Mesothelial cell of epicardium (in vitro differentiated cells): ENCODE measurements at regions not wholly inside any gene's neighbourhood (a gene's known extent, or its start where the extent isn't known, plus 50 kb on each side); places are given as distances from the start of the nearest gene placed in this dataset.

Experiments used
- DNase-seq, 2 experiments: peaks; one replicate each; pipeline ENCODE4 v3.0.0; 2021; ENCODE audit warnings: low spot score in 2 of 2; ENCODE audit not compliant: unreplicated experiment in 2 of 2
- H3K27ac Mint-ChIP-seq: 2 replicates; pipeline ENCODE4 v1.8.0; 2021; ENCODE audit warnings: mixed read lengths
- H3K27me3 Mint-ChIP-seq: 2 replicates; pipeline ENCODE4 v1.8.0; 2021; ENCODE audit warnings: low read depth, mixed read lengths
- H3K36me3 Mint-ChIP-seq: 2 replicates; pipeline ENCODE4 v1.8.0; 2021; ENCODE audit warnings: mixed read lengths
- H3K4me1 Mint-ChIP-seq: 2 replicates; pipeline ENCODE4 v1.8.0; 2021; ENCODE audit warnings: mixed read lengths
- H3K4me3 Mint-ChIP-seq: 2 replicates; pipeline ENCODE4 v1.8.0; 2021; ENCODE audit warnings: mild to moderate bottlenecking, moderate library complexity, mixed read lengths
- H3K9me3 Mint-ChIP-seq: 2 replicates; pipeline ENCODE4 v1.8.0; 2021; ENCODE audit warnings: mixed read lengths
- TF ChIP-seq, protein P1 (sequence below): fragments of 200-600 bp; sonication (generic); IDR thresholded peaks from one replicate; pipeline ENCODE4 v1.5.0; 2021; ENCODE audit warnings: antibody characterized with exemption; ENCODE audit not compliant: unreplicated experiment

DNA sequence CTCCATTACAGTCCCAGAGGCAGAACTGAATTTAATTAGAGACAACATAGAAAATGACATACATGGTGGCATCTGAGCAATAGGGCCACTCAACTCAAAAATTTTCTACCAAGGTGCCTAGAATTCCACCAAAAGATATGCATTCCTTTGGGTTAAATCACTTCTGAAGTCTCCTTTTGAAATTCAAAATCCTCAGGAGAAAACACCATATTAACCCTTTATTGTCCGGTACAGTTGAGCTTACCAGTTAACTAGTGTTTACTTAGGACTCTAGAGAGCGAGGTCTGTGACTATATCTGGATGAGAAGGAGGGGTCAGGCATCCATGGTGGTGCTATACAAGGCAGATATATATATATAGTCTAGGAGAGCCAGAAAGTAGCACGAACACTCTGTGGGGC is 355.6 kb upstream of the CAMK1G start:
- TF ChIP-seq, protein P1, sequence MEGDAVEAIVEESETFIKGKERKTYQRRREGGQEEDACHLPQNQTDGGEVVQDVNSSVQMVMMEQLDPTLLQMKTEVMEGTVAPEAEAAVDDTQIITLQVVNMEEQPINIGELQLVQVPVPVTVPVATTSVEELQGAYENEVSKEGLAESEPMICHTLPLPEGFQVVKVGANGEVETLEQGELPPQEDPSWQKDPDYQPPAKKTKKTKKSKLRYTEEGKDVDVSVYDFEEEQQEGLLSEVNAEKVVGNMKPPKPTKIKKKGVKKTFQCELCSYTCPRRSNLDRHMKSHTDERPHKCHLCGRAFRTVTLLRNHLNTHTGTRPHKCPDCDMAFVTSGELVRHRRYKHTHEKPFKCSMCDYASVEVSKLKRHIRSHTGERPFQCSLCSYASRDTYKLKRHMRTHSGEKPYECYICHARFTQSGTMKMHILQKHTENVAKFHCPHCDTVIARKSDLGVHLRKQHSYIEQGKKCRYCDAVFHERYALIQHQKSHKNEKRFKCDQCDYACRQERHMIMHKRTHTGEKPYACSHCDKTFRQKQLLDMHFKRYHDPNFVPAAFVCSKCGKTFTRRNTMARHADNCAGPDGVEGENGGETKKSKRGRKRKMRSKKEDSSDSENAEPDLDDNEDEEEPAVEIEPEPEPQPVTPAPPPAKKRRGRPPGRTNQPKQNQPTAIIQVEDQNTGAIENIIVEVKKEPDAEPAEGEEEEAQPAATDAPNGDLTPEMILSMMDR = no peak
- Mint-ChIP-seq H3K27me3 (no peaks in the 10 kb centered on the region), H3K27ac (no peak overlapping the region), H3K9me3 (peaks cover 13% of the 10 kb centered on the region), H3K4me3 (no peak overlapping the region), H3K36me3 (peaks cover 5% of the 10 kb centered on the region), H3K4me1 (peaks cover 5% of the 10 kb centered on the region)
- DNase-seq = no peak

DNA sequence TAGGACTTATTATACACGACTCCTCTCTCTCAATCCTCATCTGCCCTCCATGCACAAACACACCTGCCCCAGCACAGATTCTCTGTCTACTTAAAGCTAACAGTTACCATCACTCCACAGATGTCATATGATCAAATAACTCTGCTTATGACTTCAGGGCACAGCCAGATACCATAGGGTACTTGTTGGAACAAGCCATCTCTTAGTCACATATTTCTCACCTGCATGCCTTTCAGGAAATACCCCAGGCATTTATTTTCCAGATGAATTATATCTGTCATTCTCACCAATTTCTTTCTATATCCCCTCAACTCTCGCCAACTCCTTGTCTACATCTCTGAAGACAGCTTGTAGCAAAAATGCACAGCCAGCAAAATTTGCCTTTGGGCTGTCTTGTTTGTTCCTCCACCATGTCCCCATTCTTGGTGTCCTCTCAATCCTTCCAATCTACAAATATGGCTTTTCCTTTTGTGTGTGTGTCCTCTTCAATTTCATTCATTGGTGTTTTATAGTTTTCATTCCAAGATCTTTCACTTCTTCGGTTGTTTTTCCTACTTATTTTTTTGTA is 353.9 kb upstream of the CAMK1G start:
- DNase-seq = no peak
- Mint-ChIP-seq H3K36me3 (peaks cover 5% of the 10 kb centered on the region), H3K9me3 (peaks cover 13% of the 10 kb centered on the region), H3K4me3 (no peak overlapping the region), H3K27me3 (no peaks in the 10 kb centered on the region), H3K4me1 (peaks cover 4% of the 10 kb centered on the region), H3K27ac (peak overlapping the region; percentile 52)
- TF ChIP-seq, protein P1 = no peak

DNA sequence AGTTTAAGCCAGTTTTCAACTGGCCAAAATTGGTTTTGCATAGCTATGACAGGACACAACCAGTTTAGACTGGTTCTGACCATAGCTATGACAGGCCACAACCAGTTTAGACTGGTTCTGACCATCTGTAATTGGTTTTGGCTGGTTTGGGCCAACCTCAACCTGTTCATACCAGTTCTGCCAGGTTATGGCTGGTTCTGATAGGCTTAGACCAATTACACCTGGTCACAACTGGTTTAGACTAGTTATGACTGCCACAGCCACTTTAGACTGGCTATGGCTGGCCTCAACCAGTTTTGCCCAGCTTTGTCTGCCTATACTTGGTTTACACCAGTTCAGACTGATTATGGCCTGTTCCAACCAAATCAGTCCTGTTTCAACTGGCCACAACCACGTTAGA is 353.2 kb upstream of the CAMK1G start:
- H3K27ac Mint-ChIP-seq = no peak overlapping the region
- H3K4me1 Mint-ChIP-seq = peaks cover 4% of the 10 kb centered on the region
- no peak for DNase-seq
- H3K36me3 Mint-ChIP-seq = peaks cover 5% of the 10 kb centered on the region
- peaks cover 13% of the 10 kb centered on the region for H3K9me3 Mint-ChIP-seq
- H3K4me3 Mint-ChIP-seq = no peak overlapping the region
- no peaks in the 10 kb centered on the region for H3K27me3 Mint-ChIP-seq
- TF ChIP-seq, protein P1 = no peak

DNA sequence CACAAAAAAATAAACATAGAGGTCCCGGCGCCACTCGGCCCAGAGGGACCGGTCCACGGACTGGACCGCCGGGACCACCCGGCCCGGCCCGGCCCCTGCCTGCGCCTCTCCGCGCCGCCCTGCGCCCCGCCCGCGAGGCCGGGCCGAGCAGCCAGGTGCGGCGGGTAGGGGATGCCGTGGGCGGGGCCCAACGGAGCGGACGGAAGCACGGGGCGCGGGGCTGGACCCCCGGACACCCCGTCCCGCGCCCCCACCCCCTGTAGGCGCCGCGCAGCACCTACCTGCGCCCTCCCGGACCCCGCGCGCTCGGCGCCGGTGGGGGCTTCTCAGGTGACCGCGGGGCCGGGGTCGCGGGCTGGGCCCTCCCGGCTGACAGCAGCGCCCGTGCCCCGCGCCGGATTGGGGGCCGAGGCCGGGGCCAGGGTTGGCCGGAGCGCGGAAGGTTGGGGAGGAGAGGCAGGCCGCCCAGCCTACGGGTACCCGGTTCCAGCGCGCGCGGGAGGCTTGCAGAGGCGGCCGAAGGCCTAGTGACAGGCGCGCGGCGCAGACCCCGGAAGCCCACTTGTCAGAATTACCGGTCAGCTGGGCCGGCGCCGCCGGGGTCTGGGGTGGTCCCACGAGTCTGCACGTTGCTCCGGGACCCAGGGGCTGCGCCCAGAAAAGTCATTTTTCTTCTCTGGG is 351.9 kb upstream of the CAMK1G start:
- TF ChIP-seq, protein P1 = no peak
- no peak for DNase-seq
- Mint-ChIP-seq H3K9me3 (peaks cover 13% of the 10 kb centered on the region), H3K27ac (no peak overlapping the region), H3K36me3 (peaks cover 5% of the 10 kb centered on the region), H3K4me3 (no peak overlapping the region), H3K27me3 (no peaks in the 10 kb centered on the region), H3K4me1 (peaks cover 4% of the 10 kb centered on the region)

DNA sequence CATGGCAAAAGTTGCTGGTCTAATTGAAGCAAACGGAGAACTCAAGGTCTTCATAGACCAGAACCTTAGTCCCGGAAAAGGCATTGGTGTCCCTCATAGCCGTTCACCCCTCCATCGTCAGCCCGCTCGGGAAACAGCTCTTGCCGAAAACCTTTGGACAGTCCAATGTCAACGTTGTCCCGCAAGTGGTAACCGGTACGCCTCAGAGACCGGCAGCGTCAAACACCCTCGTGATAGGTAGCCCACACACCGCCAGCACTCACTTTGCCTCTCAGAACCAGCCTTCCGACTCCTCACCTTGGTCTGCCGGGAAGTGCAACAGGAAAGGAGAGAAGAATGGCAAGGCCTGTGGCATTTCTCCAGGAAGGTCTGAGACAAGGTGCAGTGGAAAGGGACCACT is 351.3 kb upstream of the CAMK1G start:
- DNase-seq = no peak

More for the DNA sequence above, 351.3 kb upstream of the CAMK1G start:
- TF ChIP-seq, protein P1 = no peak
- peaks cover 5% of the 10 kb centered on the region for H3K36me3 Mint-ChIP-seq
- H3K9me3 Mint-ChIP-seq = peaks cover 13% of the 10 kb centered on the region
- no peak overlapping the region for H3K4me3 Mint-ChIP-seq
- H3K4me1 Mint-ChIP-seq = peaks cover 4% of the 10 kb centered on the region
- H3K27ac Mint-ChIP-seq = no peak overlapping the region
- H3K27me3 Mint-ChIP-seq = no peaks in the 10 kb centered on the region
